ENCODE measurements at regions not wholly inside any gene's neighbourhood (a gene's known extent, or its start where the extent isn't known, plus 50 kb on each side); places are given as distances from the start of the nearest gene placed in this dataset.

DNA sequence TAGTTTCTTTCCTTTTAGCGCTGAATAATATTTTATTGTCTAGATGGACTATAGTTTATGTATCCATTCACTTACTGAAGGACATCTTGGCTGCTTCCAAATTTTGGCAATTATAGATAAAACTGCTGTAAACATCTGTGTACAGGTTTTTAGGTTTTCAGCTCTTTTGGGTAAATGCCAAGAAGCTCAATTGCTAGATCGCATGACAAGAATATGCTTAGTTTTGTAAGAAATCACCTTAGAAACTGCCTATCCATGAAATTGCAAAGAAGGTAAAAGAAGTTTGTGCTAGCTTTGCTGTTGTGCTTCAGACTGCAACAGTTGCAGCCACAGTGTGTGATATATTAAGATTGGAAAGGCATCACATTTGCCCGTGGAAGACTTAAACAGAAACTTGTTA, 103.2 kb upstream of the TNS3 start:
- Histone ChIP-seq H3K27ac (no peak overlapping the region), H3K36me3 (no peaks in the 10 kb centered on the region), H3K9me3 (no peaks in the 10 kb centered on the region), H3K4me3 (no peak overlapping the region), H3K4me1 (no peaks in the 10 kb centered on the region), H3K27me3 (no peaks in the 10 kb centered on the region)
- 54 to 76% methylated on average over 3 of the region's 3 CpGs for WGBS, 2 donors (ENCODE audit: low coverage in 1 of 2)
- ATAC-seq = no peak
- TF ChIP-seq, protein P1, sequence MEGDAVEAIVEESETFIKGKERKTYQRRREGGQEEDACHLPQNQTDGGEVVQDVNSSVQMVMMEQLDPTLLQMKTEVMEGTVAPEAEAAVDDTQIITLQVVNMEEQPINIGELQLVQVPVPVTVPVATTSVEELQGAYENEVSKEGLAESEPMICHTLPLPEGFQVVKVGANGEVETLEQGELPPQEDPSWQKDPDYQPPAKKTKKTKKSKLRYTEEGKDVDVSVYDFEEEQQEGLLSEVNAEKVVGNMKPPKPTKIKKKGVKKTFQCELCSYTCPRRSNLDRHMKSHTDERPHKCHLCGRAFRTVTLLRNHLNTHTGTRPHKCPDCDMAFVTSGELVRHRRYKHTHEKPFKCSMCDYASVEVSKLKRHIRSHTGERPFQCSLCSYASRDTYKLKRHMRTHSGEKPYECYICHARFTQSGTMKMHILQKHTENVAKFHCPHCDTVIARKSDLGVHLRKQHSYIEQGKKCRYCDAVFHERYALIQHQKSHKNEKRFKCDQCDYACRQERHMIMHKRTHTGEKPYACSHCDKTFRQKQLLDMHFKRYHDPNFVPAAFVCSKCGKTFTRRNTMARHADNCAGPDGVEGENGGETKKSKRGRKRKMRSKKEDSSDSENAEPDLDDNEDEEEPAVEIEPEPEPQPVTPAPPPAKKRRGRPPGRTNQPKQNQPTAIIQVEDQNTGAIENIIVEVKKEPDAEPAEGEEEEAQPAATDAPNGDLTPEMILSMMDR (IDR thresholded peaks at IDR 0.05) = no peak
- TF ChIP-seq EP300 (IDR thresholded peaks at IDR 0.05) (no peak), POLR2AphosphoS5 (IDR thresholded peaks at IDR 0.05) (no peak), POLR2A (IDR thresholded peaks at IDR 0.05) (no peak)

GRCh38 chr7:47684728-47685127, 102.8 kb upstream of the TNS3 start:
- WGBS, 2 donors (ENCODE audit: low coverage in 1 of 2) = 70 to 86% methylated on average over 5 of the region's 5 CpGs
- Histone ChIP-seq H3K4me3 (no peak overlapping the region), H3K27ac (no peak overlapping the region), H3K36me3 (no peaks in the 10 kb centered on the region), H3K9me3 (no peaks in the 10 kb centered on the region), H3K27me3 (no peaks in the 10 kb centered on the region), H3K4me1 (no peaks in the 10 kb centered on the region)
- ATAC-seq = no peak
- TF ChIP-seq POLR2A (IDR thresholded peaks at IDR 0.05) (no peak), EP300 (IDR thresholded peaks at IDR 0.05) (no peak), POLR2AphosphoS5 (IDR thresholded peaks at IDR 0.05) (no peak)
- TF ChIP-seq, protein P1 (IDR thresholded peaks at IDR 0.05) = no peak

DNA sequence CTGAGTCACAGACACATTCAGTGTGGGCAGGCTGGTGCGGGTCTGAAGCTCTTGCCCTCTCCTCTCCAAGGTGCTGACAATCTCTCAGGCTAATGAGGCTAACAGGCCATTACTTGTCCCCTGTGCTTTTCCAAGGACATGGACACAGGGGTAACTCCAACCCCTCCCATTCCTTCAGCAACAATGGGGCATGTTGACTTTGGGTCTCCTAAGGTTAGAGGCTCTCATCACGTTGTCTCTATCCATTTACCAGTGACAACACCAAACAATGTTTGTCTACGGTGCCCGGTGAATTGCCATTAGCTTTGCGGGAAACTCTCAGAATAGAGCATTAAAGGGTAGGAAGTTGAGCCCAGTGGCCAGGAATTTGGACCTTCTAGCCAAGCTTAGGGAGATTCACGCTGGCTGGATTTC, 101.6 kb upstream of the TNS3 start:
- no peak for TF ChIP-seq POLR2AphosphoS5 (IDR thresholded peaks at IDR 0.05)
- no peak for TF ChIP-seq EP300 (IDR thresholded peaks at IDR 0.05)
- TF ChIP-seq POLR2A (IDR thresholded peaks at IDR 0.05) = no peak
- TF ChIP-seq, protein P1 (IDR thresholded peaks at IDR 0.05) = no peak
- H3K36me3 ChIP-seq = no peaks in the 10 kb centered on the region
- WGBS, 2 donors (ENCODE audit: low coverage in 1 of 2) = 100% methylated on average over 2 of the region's 6 CpGs; no CpG with 5 or more reads in 1 of the 2 donors
- no peak for ATAC-seq
- no peak overlapping the region for H3K4me3 ChIP-seq
- H3K27ac ChIP-seq = no peak overlapping the region
- no peaks in the 10 kb centered on the region for H3K27me3 ChIP-seq
- H3K4me1 ChIP-seq = no peaks in the 10 kb centered on the region
- H3K9me3 ChIP-seq = no peaks in the 10 kb centered on the region

GRCh38 chr7:47682874-47683273, 101.0 kb upstream of the TNS3 start:
- Histone ChIP-seq H3K27me3 (no peaks in the 10 kb centered on the region), H3K9me3 (no peaks in the 10 kb centered on the region), H3K36me3 (no peaks in the 10 kb centered on the region), H3K27ac (no peak overlapping the region), H3K4me1 (peaks cover 0 to 2% (median 0%) of the 10 kb centered on the region in 3 donors), H3K4me3 (no peak overlapping the region)
- TF ChIP-seq POLR2AphosphoS5 (IDR thresholded peaks at IDR 0.05) = no peak
- TF ChIP-seq POLR2A (IDR thresholded peaks at IDR 0.05) = no peak
- TF ChIP-seq EP300 (IDR thresholded peaks at IDR 0.05) = no peak
- TF ChIP-seq, protein P1 (IDR thresholded peaks at IDR 0.05) = no peak
- ATAC-seq = no peak
- WGBS, 2 donors (ENCODE audit: low coverage in 1 of 2) = 87 to 96% methylated on average over 6 of the region's 6 CpGs

DNA sequence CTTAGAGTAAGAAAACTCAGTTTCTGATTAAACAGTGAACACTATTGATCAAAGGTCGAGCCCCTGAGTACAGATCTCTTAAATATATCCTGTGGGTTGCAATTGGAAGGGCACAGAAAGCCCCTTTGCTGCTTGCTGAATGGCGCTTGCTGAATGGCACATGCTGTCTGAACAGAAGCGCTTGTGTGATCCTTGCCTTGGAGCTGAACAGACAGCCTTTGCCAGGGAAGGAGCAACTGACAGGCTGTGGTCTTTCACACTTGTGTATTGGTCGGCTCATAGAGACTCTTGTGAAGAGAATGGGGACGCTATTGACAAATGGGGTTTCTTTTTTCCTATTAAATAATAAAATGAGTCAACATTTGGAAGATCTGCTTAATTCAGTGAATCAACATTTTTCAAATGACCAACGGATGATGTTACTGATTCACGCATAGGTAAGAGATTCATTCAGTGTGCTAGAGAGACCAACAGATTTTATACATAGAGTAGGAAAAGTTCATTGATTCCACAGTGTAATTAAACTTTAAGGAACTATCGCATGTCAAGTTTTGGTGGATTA, 99.4 kb upstream of the TNS3 start:
- Histone ChIP-seq H3K4me3 (no peak overlapping the region), H3K9me3 (no peaks in the 10 kb centered on the region), H3K4me1 (peaks cover 0 to 7% (median 0%) of the 10 kb centered on the region in 3 donors), H3K27ac (no peak overlapping the region), H3K36me3 (no peaks in the 10 kb centered on the region), H3K27me3 (no peaks in the 10 kb centered on the region)
- 84 to 95% methylated on average over 4 to 8 of the region's 8 CpGs for WGBS, 2 donors (ENCODE audit: low coverage in 1 of 2)
- no peak for ATAC-seq
- TF ChIP-seq POLR2AphosphoS5 (IDR thresholded peaks at IDR 0.05) (no peak), POLR2A (IDR thresholded peaks at IDR 0.05) (no peak), EP300 (IDR thresholded peaks at IDR 0.05) (no peak)
- TF ChIP-seq, protein P1 (IDR thresholded peaks at IDR 0.05) = no peak

Data from gastroesophageal sphincter (tissue), 4 donors.